Progenitor cell of endocrine pancreas (in vitro differentiated cells): ENCODE measurements at regions not wholly inside any gene's neighbourhood (a gene's known extent, or its start where the extent isn't known, plus 50 kb on each side); places are given as distances from the start of the nearest gene placed in this dataset.
"Not testable (repeated sequence)": the region's sequence is repeated elsewhere in the genome, so short reads cannot be mapped to it uniquely, and the experiment has no call there.

Experiments
- DNase-seq: peaks from one replicate; pipeline ENCODE4 v3.0.0; 2021; ENCODE audit warnings: low spot score; ENCODE audit not compliant: unreplicated experiment
- H3K27ac Mint-ChIP-seq: 2 replicates; pipeline ENCODE4 v1.8.0; 2021; ENCODE audit warnings: mild to moderate bottlenecking, moderate library complexity, mixed read lengths
- H3K27me3 Mint-ChIP-seq: 2 replicates; pipeline ENCODE4 v1.8.0; 2021; ENCODE audit warnings: mixed read lengths
- H3K36me3 Mint-ChIP-seq: 2 replicates; pipeline ENCODE4 v1.8.0; 2022; ENCODE audit warnings: mixed read lengths; ENCODE audit not compliant: insufficient read depth
- H3K4me1 Mint-ChIP-seq: 2 replicates; pipeline ENCODE4 v1.8.0; 2021; ENCODE audit warnings: low read depth, mixed read lengths
- H3K4me3 Mint-ChIP-seq: 2 replicates; pipeline ENCODE4 v1.8.0; 2021; ENCODE audit warnings: low read depth, mild to moderate bottlenecking, moderate library complexity, mixed read lengths
- H3K9me3 Mint-ChIP-seq: 2 replicates; pipeline ENCODE4 v1.8.0; 2021; ENCODE audit warnings: low read depth, mixed read lengths
- CTCF ChIP-seq: fragments of 200-600 bp; sonication (generic); IDR thresholded peaks from one replicate; pipeline ENCODE4 v1.5.0; 2021; ENCODE audit warnings: antibody characterized with exemption, mild to moderate bottlenecking; ENCODE audit not compliant: unreplicated experiment

GRCh38 chr5:4027088-4027734 lies 431.6 kb downstream of the IRX1 start:
- no peaks in the 10 kb centered on the region for H3K27me3 Mint-ChIP-seq
- peaks cover 7% of the 10 kb centered on the region for H3K4me1 Mint-ChIP-seq
- H3K36me3 Mint-ChIP-seq = no peaks in the 10 kb centered on the region
- no peak for DNase-seq
- no peak overlapping the region for H3K27ac Mint-ChIP-seq
- H3K4me3 Mint-ChIP-seq = no peak overlapping the region
- no peak for TF ChIP-seq CTCF
- H3K9me3 Mint-ChIP-seq = peaks cover 3% of the 10 kb centered on the region

DNA sequence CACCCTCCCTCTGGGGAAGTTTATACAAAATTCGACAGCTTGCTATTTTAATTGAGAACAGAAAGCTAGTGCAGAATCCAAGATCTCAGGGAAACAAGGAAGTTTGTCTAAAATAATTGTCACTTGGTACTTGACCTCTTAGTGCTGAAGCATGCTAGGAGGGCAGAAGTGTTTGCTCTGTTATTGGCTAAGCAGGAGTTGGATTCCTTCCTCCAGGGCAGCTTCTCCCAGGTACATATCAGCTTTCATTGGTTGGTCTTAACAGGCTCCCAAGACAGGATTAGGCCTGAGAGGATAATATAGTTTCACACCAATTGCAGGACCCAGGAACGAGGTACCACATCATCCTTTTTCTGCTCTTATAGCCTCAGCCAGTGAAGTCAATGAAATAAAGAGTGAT lies 432.8 kb downstream of the IRX1 start:
- H3K27ac Mint-ChIP-seq = no peak overlapping the region
- H3K4me1 Mint-ChIP-seq = peaks cover 7% of the 10 kb centered on the region
- no peaks in the 10 kb centered on the region for H3K27me3 Mint-ChIP-seq
- no peaks in the 10 kb centered on the region for H3K36me3 Mint-ChIP-seq
- no peak for DNase-seq
- no peak overlapping the region for H3K4me3 Mint-ChIP-seq
- TF ChIP-seq CTCF = no peak
- peaks cover 3% of the 10 kb centered on the region for H3K9me3 Mint-ChIP-seq

DNA sequence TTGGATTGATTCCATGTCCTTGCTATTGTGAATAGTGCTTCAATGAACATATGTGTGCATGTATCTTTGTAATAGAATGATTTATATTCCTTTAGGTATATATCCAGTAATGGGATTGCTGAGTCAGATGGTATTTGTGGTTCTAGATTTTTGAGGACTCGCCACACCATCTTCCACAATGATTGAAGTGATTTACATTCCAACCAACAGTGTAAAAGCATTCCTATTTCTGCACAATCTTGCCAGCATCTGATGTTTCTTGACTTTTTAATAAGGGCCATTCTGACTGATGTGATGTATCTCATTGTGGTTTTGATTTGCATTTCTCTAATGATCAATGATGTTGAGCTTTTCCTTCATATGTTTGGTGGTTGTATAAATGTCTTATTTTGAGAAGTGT lies 437.9 kb downstream of the IRX1 start:
- not testable (repeated sequence) for H3K4me3 Mint-ChIP-seq, H3K4me1 Mint-ChIP-seq

GRCh38 chr5:4036861-4037260 lies 441.2 kb downstream of the IRX1 start:
- no peak overlapping the region for H3K27ac Mint-ChIP-seq
- H3K27me3 Mint-ChIP-seq = peaks cover 17% of the 10 kb centered on the region

More for the DNA sequence above, 437.9 kb downstream of the IRX1 start:
- not testable (repeated sequence) for H3K36me3 Mint-ChIP-seq, H3K9me3 Mint-ChIP-seq, H3K27ac Mint-ChIP-seq, DNase-seq
- peaks cover 14% of the 10 kb centered on the region for H3K27me3 Mint-ChIP-seq

GRCh38 chr5:4038994-4039393 lies 443.4 kb downstream of the IRX1 start:
- Mint-ChIP-seq H3K27ac (no peak overlapping the region), H3K36me3 (no peaks in the 10 kb centered on the region), H3K4me3 (no peak overlapping the region), H3K4me1 (no peaks in the 10 kb centered on the region), H3K9me3 (no peaks in the 10 kb centered on the region), H3K27me3 (peaks cover 17% of the 10 kb centered on the region)
- DNase-seq = no peak
- no peak for TF ChIP-seq CTCF

More at GRCh38 chr5:4036861-4037260, 441.2 kb downstream of the IRX1 start:
- Mint-ChIP-seq H3K36me3 (no peaks in the 10 kb centered on the region), H3K9me3 (no peaks in the 10 kb centered on the region), H3K4me3 (no peak overlapping the region), H3K4me1 (no peaks in the 10 kb centered on the region)
- TF ChIP-seq CTCF = no peak
- DNase-seq = no peak

- no peak for TF ChIP-seq CTCF
- Mint-ChIP-seq H3K27ac (no peak overlapping the region), H3K27me3 (peaks cover 8% of the 10 kb centered on the region), H3K9me3 (no peaks in the 10 kb centered on the region), H3K36me3 (no peaks in the 10 kb centered on the region), H3K4me1 (no peaks in the 10 kb centered on the region), H3K4me3 (no peak overlapping the region)
- DNase-seq = no peak
Measured at GRCh38 chr5:4042311-4042710, 446.7 kb downstream of the IRX1 start.
